Panc1 (cell line): ENCODE measurements at regions not wholly inside any gene's neighbourhood (a gene's known extent, or its start where the extent isn't known, plus 50 kb on each side); places are given as distances from the start of the nearest gene placed in this dataset.

Source experiments
- ATAC-seq: fragments of 200-7000 bp; cut with Tn5 transposase; 2 replicates; pipeline ENCODE4 v1.9.1; 2020; ENCODE audit warnings: mild to moderate bottlenecking, moderate library complexity
- BruUV-seq: library from RNA; stranded (reverse); fragments of 400-500 nt; replicated peaks from 2 replicates; lab custom pipeline; 2021; lab: Mats Ljungman, UMichigan
- CTCF ChIA-PET: fragments of 300-600 bp; sonication (Branson Sonifier 250); formaldehyde crosslinking; loops from one replicate; lab custom pipeline; 2022; ENCODE audit warnings: antibody characterized with exemption; lab: Charles Lee
- POLR2A ChIA-PET: fragments of 300-600 bp; sonication (Branson Sonifier 250); formaldehyde crosslinking; loops from one replicate; lab custom pipeline; 2022; ENCODE audit warnings: antibody characterized with exemption; lab: Charles Lee
- DNase-seq: peaks from one replicate; pipeline ENCODE4 v3.0.0-alpha.2; 2010; ENCODE audit warnings: low read depth, low spot score
- H3K27ac ChIP-seq: 2 replicates; pipeline ENCODE4 v1.5.1; 2011; ENCODE audit warnings: mild to moderate bottlenecking, low read length, inconsistent platforms
- H3K27me3 ChIP-seq: fragments of 200-500 bp; sonication (Bioruptor generic); 2 replicates; pipeline ENCODE4 v1.6.0; 2014; ENCODE audit warnings: low read length, inconsistent platforms; ENCODE audit not compliant: control insufficient read depth, insufficient read depth
- H3K36me3 ChIP-seq: fragments of 200-500 bp; sonication (Bioruptor generic); 2 replicates; pipeline ENCODE4 v1.5.1; 2014; ENCODE audit warnings: inconsistent platforms, mild to moderate bottlenecking, low read length, moderate library complexity; ENCODE audit not compliant: control insufficient read depth, insufficient read depth
- H3K4me1 ChIP-seq: 2 replicates; pipeline ENCODE4 v1.5.1; 2011; ENCODE audit warnings: inconsistent platforms, mild to moderate bottlenecking, low read length, moderate library complexity; ENCODE audit not compliant: control insufficient read depth, insufficient read depth
- H3K4me3 ChIP-seq, 2 experiments: 2 replicates each; pipeline ENCODE4 v1.5.1; 2011 to 2012; ENCODE audit warnings: low read depth in 2 of 2, low read length in 2 of 2, mild to moderate bottlenecking in 2 of 2, inconsistent platforms in 1 of 2, moderate library complexity in 1 of 2
- H3K9me3 ChIP-seq: fragments of 200-500 bp; sonication (Bioruptor generic); 2 replicates; pipeline ENCODE4 v1.5.1; 2014; ENCODE audit warnings: low read depth, mild to moderate bottlenecking, inconsistent platforms, low read length, moderate library complexity; ENCODE audit not compliant: control insufficient read depth, insufficient read depth
- CTCF ChIP-seq: fragments of 450-650 bp; IDR thresholded peaks from 2 replicates; pipeline ENCODE4 v1.5.1; 2017; ENCODE audit warnings: mild to moderate bottlenecking
- POLR2AphosphoS5 ChIP-seq: IDR thresholded peaks from 2 replicates; pipeline ENCODE4 v1.6.1; 2012; ENCODE audit warnings: mild to moderate bottlenecking, low read depth, low read length, moderate library complexity
- REST ChIP-seq, 2 experiments: IDR thresholded peaks; 2 replicates each; pipeline ENCODE4 v1.6.1; 2011 to 2012; ENCODE audit warnings: low read depth in 2 of 2, control low read depth in 1 of 2, low read length in 1 of 2, mild to moderate bottlenecking in 1 of 2, moderate library complexity in 1 of 2; ENCODE audit not compliant: insufficient read depth in 1 of 2
- SIN3A ChIP-seq: IDR thresholded peaks from 2 replicates; pipeline ENCODE4 v1.6.1; 2012; ENCODE audit warnings: low read depth, mild to moderate bottlenecking, low read length, moderate library complexity, borderline replicate concordance; ENCODE audit not compliant: insufficient read depth
- TCF7L2 ChIP-seq: IDR thresholded peaks from 2 replicates; pipeline ENCODE4 v1.6.1; 2011; ENCODE audit warnings: mild to moderate bottlenecking, low read depth, low read length, inconsistent platforms
- in situ Hi-C: cut with HindIII; loops from 2 replicates; pipeline ENCODE4 v1.10.0; 2016; ENCODE audit warnings: low sequenced_read_pairs, low pct_unique_long_range_greater_than_20kb
- intact Hi-C: fragments of 100-400 bp; cut with micrococcal nuclease; formaldehyde crosslinking; loops from one replicate; pipeline ENCODE4 v1.10.0; 2022; ENCODE audit not compliant: unreplicated experiment

- in situ Hi-C loops (no loop called here), intact Hi-C loops (no loop called here)
- Histone ChIP-seq H3K27ac (no peak overlapping the region), H3K36me3 (no peaks in the 10 kb centered on the region), H3K27me3 (no peaks in the 10 kb centered on the region), H3K4me3 (no peak overlapping the region), H3K9me3 (no peaks in the 10 kb centered on the region), H3K4me1 (no peaks in the 10 kb centered on the region)
- ATAC-seq (no peak), DNase-seq (no peak)
- BruUV-seq, result no TSS peak
- no peak for TF ChIP-seq CTCF
- TF ChIP-seq TCF7L2, result no peak
- TF ChIP-seq SIN3A, result no peak
- no peak for TF ChIP-seq POLR2AphosphoS5
- TF ChIP-seq REST (IDR thresholded peaks at IDR 0.05; ENCODE audit: insufficient read depth in 1 of 2, low read depth in 2 of 2, low read length in 1 of 2), result no peak
- POLR2A ChIA-PET, result no interaction called here
- CTCF ChIA-PET, result no interaction called here
Measured at GRCh38 chr4:30262379-30262778, 457.8 kb upstream of the PCDH7 start.

- H3K27ac ChIP-seq, result no peak overlapping the region
- intact Hi-C loops (no loop called here), in situ Hi-C loops (no loop called here)
- no peaks in the 10 kb centered on the region for H3K27me3 ChIP-seq
- DNase-seq, result no peak
- H3K4me3 ChIP-seq, result no peak overlapping the region
- H3K36me3 ChIP-seq, result no peaks in the 10 kb centered on the region
- ATAC-seq, result no peak
- ChIA-PET POLR2A (no interaction called here), CTCF (no interaction called here)
- BruUV-seq, result no TSS peak
- H3K9me3 ChIP-seq, result no peaks in the 10 kb centered on the region
- no peaks in the 10 kb centered on the region for H3K4me1 ChIP-seq
- TF ChIP-seq POLR2AphosphoS5 (no peak), TCF7L2 (no peak), REST (IDR thresholded peaks at IDR 0.05; ENCODE audit: insufficient read depth in 1 of 2, low read depth in 2 of 2, low read length in 1 of 2) (no peak), CTCF (no peak), SIN3A (no peak)
Measured at GRCh38 chr4:30264465-30264864, 455.7 kb upstream of the PCDH7 start.
